CD14-positive monocyte (primary cell): ENCODE measurements at regions not wholly inside any gene's neighbourhood (a gene's known extent, or its start where the extent isn't known, plus 50 kb on each side); places are given as distances from the start of the nearest gene placed in this dataset.

Experiments
- DNase-seq, 3 donors: peaks; one replicate each; pipeline ENCODE4 v3.0.0-alpha.2; 2011 to 2022
- H2AFZ ChIP-seq: 2 replicates; pipeline ENCODE4 v1.6.0; 2012; ENCODE audit warnings: mild to moderate bottlenecking, low read depth, low read length, inconsistent platforms; ENCODE audit not compliant: insufficient read depth, poor library complexity, severe bottlenecking
- H3K27ac ChIP-seq, 2 donors: 1 replicate in 1 of 2; 2 replicates in 1 of 2; pipeline ENCODE4 v1.5.1; 2012 to 2013; ENCODE audit warnings: low read length in 2 of 2, control low read depth in 1 of 2, inconsistent platforms in 1 of 2, low read depth in 1 of 2, mild to moderate bottlenecking in 1 of 2
- H3K27me3 ChIP-seq, 2 donors: one replicate each; pipeline versions ENCODE4 v1.6.0 to v1.6.1; 2011 to 2013; ENCODE audit warnings: low read length in 2 of 2; ENCODE audit not compliant: control insufficient read depth in 2 of 2, insufficient read depth in 2 of 2
- H3K36me3 ChIP-seq, 2 donors: replicated peaks in 1 of 2; 1 replicate in 1 of 2; 2 replicates in 1 of 2; pipeline versions ENCODE4 v1.5.1 to v1.6.1; 2012 to 2013; ENCODE audit warnings: low read length in 2 of 2, control low read depth in 1 of 2, inconsistent platforms in 1 of 2, mild to moderate bottlenecking in 1 of 2; ENCODE audit not compliant: insufficient read depth in 2 of 2, control insufficient read depth in 1 of 2
- H3K4me1 ChIP-seq, 2 donors: 1 replicate in 1 of 2; 2 replicates in 1 of 2; pipeline versions ENCODE4 v1.5.1 to v1.6.1; 2012 to 2013; ENCODE audit warnings: low read length in 2 of 2, control low read depth in 1 of 2, inconsistent platforms in 1 of 2, mild to moderate bottlenecking in 1 of 2, moderate library complexity in 1 of 2; ENCODE audit not compliant: insufficient read depth in 2 of 2, control insufficient read depth in 1 of 2
- H3K4me2 ChIP-seq: replicated peaks from 2 replicates; pipeline ENCODE3; 2012; ENCODE audit warnings: low read length, moderate library complexity, mild to moderate bottlenecking; ENCODE audit not compliant: poor library complexity, severe bottlenecking; ENCODE audit errors: extremely low read depth
- H3K4me3 ChIP-seq, 3 experiments: fragments of 200-600 bp in 1 of 3; sonication (generic) in 1 of 3; replicated peaks in 1 of 3; 1 replicate in 2 of 3; 2 replicates in 1 of 3; pipeline ENCODE4 v1.5.1; 2011 to 2013; ENCODE audit warnings: low read length in 3 of 3, mild to moderate bottlenecking in 3 of 3, control low read depth in 2 of 3, low read depth in 2 of 3, inconsistent platforms in 1 of 3, moderate library complexity in 1 of 3
- H3K79me2 ChIP-seq: 2 replicates; pipeline ENCODE4 v1.6.0; 2012; ENCODE audit warnings: mild to moderate bottlenecking, control low read depth, inconsistent platforms, low read length, moderate library complexity; ENCODE audit not compliant: insufficient read depth
- H3K9ac ChIP-seq: 2 replicates; pipeline ENCODE4 v1.6.0; 2017; ENCODE audit warnings: low read length, mild to moderate bottlenecking; ENCODE audit not compliant: insufficient read depth, poor library complexity, severe bottlenecking
- H3K9me3 ChIP-seq, 2 donors: replicated peaks in 1 of 2; 1 replicate in 1 of 2; 2 replicates in 1 of 2; pipeline versions ENCODE4 v1.5.1 to v1.6.1; 2012 to 2013; ENCODE audit warnings: low read length in 2 of 2, control low read depth in 1 of 2; ENCODE audit not compliant: control insufficient read depth in 1 of 2, insufficient read depth in 1 of 2
- H4K20me1 ChIP-seq: 2 replicates; pipeline ENCODE4 v1.6.0; 2012; ENCODE audit warnings: mild to moderate bottlenecking, low read length, control low read depth, moderate library complexity; ENCODE audit not compliant: insufficient read depth
- H3K27ac Mint-ChIP-seq, 7 donors: one replicate each; pipeline ENCODE4 v1.8.0; 2020; ENCODE audit warnings: mild to moderate bottlenecking in 7 of 7, mixed read lengths in 7 of 7, moderate library complexity in 6 of 7, inconsistent platforms in 2 of 7
- H3K27me3 Mint-ChIP-seq, 3 donors: one replicate each; pipeline ENCODE4 v1.8.0; 2021 to 2022; ENCODE audit warnings: low read depth in 3 of 3, mild to moderate bottlenecking in 3 of 3, mixed read lengths in 3 of 3, moderate library complexity in 3 of 3, inconsistent platforms in 1 of 3
- H3K36me3 Mint-ChIP-seq, 2 donors: one replicate each; pipeline ENCODE4 v1.8.0; 2020; ENCODE audit warnings: mixed read lengths in 2 of 2, inconsistent platforms in 1 of 2, mild to moderate bottlenecking in 1 of 2
- H3K4me1 Mint-ChIP-seq: one replicate; pipeline ENCODE4 v1.8.0; 2020; ENCODE audit warnings: mild to moderate bottlenecking, mixed read lengths
- H3K4me3 Mint-ChIP-seq, 2 donors: one replicate each; pipeline ENCODE4 v1.8.0; 2020; ENCODE audit warnings: mild to moderate bottlenecking in 2 of 2, mixed read lengths in 2 of 2, moderate library complexity in 1 of 2
- H3K9me3 Mint-ChIP-seq, 7 donors: one replicate each; pipeline ENCODE4 v1.8.0; 2020 to 2022; ENCODE audit warnings: mixed read lengths in 7 of 7, mild to moderate bottlenecking in 6 of 7, moderate library complexity in 6 of 7, inconsistent platforms in 2 of 7
- WGBS: methylation state at CpG from one replicate; pipeline ENCODE4 v1.1.5; 2013; ENCODE audit warnings: missing lambda C conversion rate; ENCODE audit not compliant: insufficient coverage; 5-methylcytosine and 5-hydroxymethylcytosine counted together
- intact Hi-C, 2 donors: fragments of 100-400 bp; cut with micrococcal nuclease; formaldehyde crosslinking; loops; one replicate each; pipeline versions ENCODE4 v1.15.0 to v1.15.1; 2023
- TF ChIP-seq, protein P1 (sequence below): fragments of 200-600 bp; IDR thresholded peaks from one replicate; pipeline ENCODE4 v1.8.0; 2022; ENCODE audit warnings: antibody characterized with exemption, mild to moderate bottlenecking

DNA sequence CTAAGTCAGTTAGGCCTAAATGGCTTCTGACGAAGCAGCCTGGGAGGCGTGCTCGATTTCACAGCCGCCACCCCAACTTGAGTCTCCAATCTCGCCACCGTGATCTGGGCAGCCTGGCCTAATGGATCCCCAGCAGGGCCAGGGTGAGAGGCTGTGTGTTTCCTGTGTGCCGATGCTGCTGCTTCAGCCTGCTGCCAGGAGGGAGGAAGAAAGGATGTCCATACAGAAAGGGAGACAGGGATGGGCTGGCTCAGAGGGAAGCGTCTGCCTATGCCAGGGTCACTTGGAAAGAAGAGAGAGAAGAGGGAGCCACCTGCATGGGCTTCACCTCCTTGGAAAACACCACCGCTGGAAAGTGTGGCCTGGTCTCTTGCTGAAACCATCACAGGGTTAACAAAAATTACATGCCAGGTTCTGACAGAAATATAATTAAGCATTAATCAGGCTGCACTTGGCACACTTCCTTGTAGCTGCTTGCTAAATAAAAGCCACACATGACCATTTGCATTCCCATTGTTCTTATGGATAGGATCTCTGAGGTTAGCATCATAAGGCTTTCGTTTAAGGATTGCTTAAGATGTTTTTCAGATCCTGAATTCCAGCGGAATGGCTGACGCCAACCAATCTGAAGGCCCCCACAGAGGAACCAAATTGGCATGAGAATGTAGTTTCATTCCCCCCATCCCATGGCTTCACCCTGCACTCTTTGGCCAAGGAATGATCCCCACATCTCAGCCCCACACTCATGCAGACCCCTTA, 108.8 kb upstream of the SLC1A4 start:
- H3K4me1 ChIP-seq = peaks cover 0 to 3% of the 10 kb centered on the region in 2 donors
- H3K4me3 ChIP-seq = no peak overlapping the region
- H3K27me3 ChIP-seq = no peaks in the 10 kb centered on the region
- peaks cover 17% of the 10 kb centered on the region for H3K4me1 Mint-ChIP-seq
- H3K36me3 ChIP-seq = no peaks in the 10 kb centered on the region
- H3K27me3 Mint-ChIP-seq = peaks cover 0 to 6% (median 6%) of the 10 kb centered on the region in 3 donors
- DNase-seq = no peak
- H2AFZ ChIP-seq = no peak overlapping the region
- no peak overlapping the region for H3K9ac ChIP-seq
- no peaks in the 10 kb centered on the region for H3K79me2 ChIP-seq
- peaks cover 0 to 2% (median 0%) of the 10 kb centered on the region in 7 donors for H3K9me3 Mint-ChIP-seq
- no peak overlapping the region for H3K27ac ChIP-seq
- 97% methylated on average over 8 of the region's 12 CpGs for WGBS
- no peaks in the 10 kb centered on the region for H3K36me3 Mint-ChIP-seq
- H3K9me3 ChIP-seq = no peaks in the 10 kb centered on the region
- peak overlapping the region in 1 of 2 donors; percentile 45 for H3K4me3 Mint-ChIP-seq
- intact Hi-C loops = no loop called here
- H3K27ac Mint-ChIP-seq = peak overlapping the region in 3 of 7 donors; percentile 18 to 64 (median 56)
- no peaks in the 10 kb centered on the region for H4K20me1 ChIP-seq
- no peak overlapping the region for H3K4me2 ChIP-seq
- TF ChIP-seq, protein P1, sequence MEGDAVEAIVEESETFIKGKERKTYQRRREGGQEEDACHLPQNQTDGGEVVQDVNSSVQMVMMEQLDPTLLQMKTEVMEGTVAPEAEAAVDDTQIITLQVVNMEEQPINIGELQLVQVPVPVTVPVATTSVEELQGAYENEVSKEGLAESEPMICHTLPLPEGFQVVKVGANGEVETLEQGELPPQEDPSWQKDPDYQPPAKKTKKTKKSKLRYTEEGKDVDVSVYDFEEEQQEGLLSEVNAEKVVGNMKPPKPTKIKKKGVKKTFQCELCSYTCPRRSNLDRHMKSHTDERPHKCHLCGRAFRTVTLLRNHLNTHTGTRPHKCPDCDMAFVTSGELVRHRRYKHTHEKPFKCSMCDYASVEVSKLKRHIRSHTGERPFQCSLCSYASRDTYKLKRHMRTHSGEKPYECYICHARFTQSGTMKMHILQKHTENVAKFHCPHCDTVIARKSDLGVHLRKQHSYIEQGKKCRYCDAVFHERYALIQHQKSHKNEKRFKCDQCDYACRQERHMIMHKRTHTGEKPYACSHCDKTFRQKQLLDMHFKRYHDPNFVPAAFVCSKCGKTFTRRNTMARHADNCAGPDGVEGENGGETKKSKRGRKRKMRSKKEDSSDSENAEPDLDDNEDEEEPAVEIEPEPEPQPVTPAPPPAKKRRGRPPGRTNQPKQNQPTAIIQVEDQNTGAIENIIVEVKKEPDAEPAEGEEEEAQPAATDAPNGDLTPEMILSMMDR = no peak

DNA sequence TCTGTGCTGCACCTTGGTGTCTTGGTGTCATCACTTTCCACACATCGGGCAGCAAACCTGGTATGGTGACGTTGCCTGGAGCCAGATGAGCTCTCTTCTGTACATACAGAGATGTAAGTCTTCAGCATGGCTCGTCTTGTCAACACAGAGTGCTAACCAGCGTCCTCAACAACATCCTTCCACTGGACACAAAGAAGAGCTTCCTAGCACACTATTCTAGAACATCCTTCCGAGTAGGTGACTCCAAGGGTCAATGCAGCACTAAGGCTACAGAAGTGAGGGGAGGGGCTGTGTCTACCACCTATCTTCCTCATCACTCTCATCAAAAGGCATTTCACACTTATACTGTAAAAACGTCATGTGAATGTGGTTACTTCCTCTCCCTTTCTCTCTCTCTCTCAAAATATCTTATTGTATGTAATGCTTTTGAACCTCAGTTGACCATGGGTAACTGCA, 108.1 kb upstream of the SLC1A4 start:
- intact Hi-C loops = no loop called here
- Histone ChIP-seq H3K27me3 (no peaks in the 10 kb centered on the region), H3K27ac (no peak overlapping the region), H3K79me2 (no peaks in the 10 kb centered on the region), H3K4me2 (no peak overlapping the region), H4K20me1 (no peaks in the 10 kb centered on the region), H3K36me3 (no peaks in the 10 kb centered on the region), H3K9ac (no peak overlapping the region), H2AFZ (no peak overlapping the region), H3K4me3 (no peak overlapping the region), H3K4me1 (peaks cover 0 to 3% of the 10 kb centered on the region in 2 donors), H3K9me3 (no peaks in the 10 kb centered on the region)
- TF ChIP-seq, protein P1 = no peak
- Mint-ChIP-seq H3K27me3 (peaks cover 0 to 6% (median 6%) of the 10 kb centered on the region in 3 donors), H3K4me1 (peaks cover 17% of the 10 kb centered on the region), H3K36me3 (no peaks in the 10 kb centered on the region), H3K4me3 (no peak overlapping the region), H3K27ac (peak overlapping the region in 3 of 7 donors; percentile 5 to 56 (median 52)), H3K9me3 (peaks cover 0 to 2% (median 0%) of the 10 kb centered on the region in 7 donors)
- WGBS = 92% methylated on average over 2 of the region's 6 CpGs
- no peak for DNase-seq
